H1 (cell line): ENCODE measurements at regions not wholly inside any gene's neighbourhood (a gene's known extent, or its start where the extent isn't known, plus 50 kb on each side); places are given as distances from the start of the nearest gene placed in this dataset.
A peak's percentile ranks its signal among the peaks of the same experiment; 100 is the strongest.

Experiments
- CTCF ChIA-PET: fragments of 300-600 bp; sonication (Branson Sonifier 250); formaldehyde crosslinking; loops from one replicate; lab custom pipeline; 2021; ENCODE audit not compliant: partially characterized antibody; lab: Charles Lee
- POLR2A ChIA-PET: fragments of 300-600 bp; sonication (Branson Sonifier 250); formaldehyde crosslinking; loops from one replicate; lab custom pipeline; 2021; ENCODE audit warnings: inconsistent platforms; ENCODE audit not compliant: partially characterized antibody; lab: Charles Lee
- DNase-seq, 2 experiments: peaks; one replicate each; pipeline versions ENCODE4 v3.0.0 to v3.0.0-alpha.2; 2010 to 2022; ENCODE audit warnings: low spot score in 2 of 2, low read depth in 1 of 2, mixed read lengths in 1 of 2
- FAIRE-seq: peaks from 2 replicates; lab custom pipeline; 2011; peaks lifted over from hg19 to GRCh38; lab: Jason Lieb, UNC
- H2AFZ ChIP-seq: 2 replicates; pipeline ENCODE4 v1.8.1; 2012; ENCODE audit warnings: low read length, inconsistent platforms
- H2AK5ac ChIP-seq: 2 replicates; pipeline ENCODE4 v1.6.1; 2013; ENCODE audit warnings: low read depth, low read length
- H2BK120ac ChIP-seq: replicated peaks from 2 replicates; pipeline ENCODE3; 2013; ENCODE audit warnings: low read depth, low read length, inconsistent platforms
- H2BK12ac ChIP-seq: 2 replicates; pipeline ENCODE4 v1.6.1; 2013; ENCODE audit warnings: low read depth, low read length
- H2BK15ac ChIP-seq: 2 replicates; pipeline ENCODE4 v1.6.1; 2013; ENCODE audit warnings: low read length
- H2BK20ac ChIP-seq: 2 replicates; pipeline ENCODE4 v1.6.1; 2013; ENCODE audit warnings: low read length
- H2BK5ac ChIP-seq: 2 replicates; pipeline ENCODE4 v1.6.1; 2013; ENCODE audit warnings: low read depth, low read length
- H3K14ac ChIP-seq: 2 replicates; pipeline ENCODE4 v1.6.1; 2013; ENCODE audit warnings: inconsistent platforms; ENCODE audit not compliant: insufficient read length
- H3K18ac ChIP-seq: 2 replicates; pipeline ENCODE4 v1.6.1; 2013; ENCODE audit warnings: low read length; ENCODE audit errors: extremely low read depth
- H3K23ac ChIP-seq: 2 replicates; pipeline ENCODE4 v1.6.1; 2013; ENCODE audit warnings: inconsistent platforms; ENCODE audit not compliant: insufficient read length
- H3K23me2 ChIP-seq: 2 replicates; pipeline ENCODE4 v1.6.1; 2013; ENCODE audit warnings: low read depth, low read length
- H3K27ac ChIP-seq: 2 replicates; pipeline ENCODE4 v1.6.1; 2011; ENCODE audit warnings: low read depth, low read length, inconsistent platforms
- H3K27me3 ChIP-seq, 4 experiments: replicated peaks in 1 of 4; 1 replicate in 1 of 4; 2 replicates in 3 of 4; pipeline versions ENCODE4 v1.6.1 to v1.8.1; 2011 to 2013; ENCODE audit warnings: low read length in 3 of 4, mild to moderate bottlenecking in 3 of 4, inconsistent platforms in 2 of 4, mixed read lengths in 2 of 4, moderate library complexity in 1 of 4; ENCODE audit not compliant: control insufficient read depth in 3 of 4, insufficient read depth in 3 of 4; ENCODE audit errors: extremely low read depth in 1 of 4
- H3K36me3 ChIP-seq, 4 experiments: 2 replicates each; pipeline versions ENCODE4 v1.6.1 to v1.8.1; 2011 to 2013; ENCODE audit warnings: mild to moderate bottlenecking in 4 of 4, low read length in 3 of 4, moderate library complexity in 2 of 4, control low read depth in 1 of 4, inconsistent platforms in 1 of 4; ENCODE audit not compliant: insufficient read depth in 4 of 4, control insufficient read depth in 2 of 4
- H3K4ac ChIP-seq: replicated peaks from 2 replicates; pipeline ENCODE3; 2013; ENCODE audit warnings: low read length, low read depth, mixed read lengths, inconsistent platforms; ENCODE audit not compliant: insufficient read length
- H3K4me1 ChIP-seq, 4 experiments: replicated peaks in 1 of 4; 1 replicate in 1 of 4; 2 replicates in 3 of 4; pipeline versions ENCODE4 v1.6.1 to v1.8.1; 2011 to 2013; ENCODE audit warnings: low read length in 3 of 4, inconsistent platforms in 2 of 4, mixed read lengths in 1 of 4; ENCODE audit not compliant: insufficient read depth in 4 of 4, control insufficient read depth in 3 of 4
- H3K4me2 ChIP-seq, 2 experiments: 2 replicates each; pipeline versions ENCODE4 v1.6.1 to v1.8.1; 2011 to 2013; ENCODE audit warnings: low read depth in 2 of 2, low read length in 2 of 2, control low read depth in 1 of 2, inconsistent platforms in 1 of 2, mild to moderate bottlenecking in 1 of 2; ENCODE audit not compliant: insufficient read depth in 1 of 2
- H3K4me3 ChIP-seq, 4 experiments: fragments of 200-600, 300-600 bp in 1 of 4; sonication (generic), shearing (Covaris generic), sonication (Bioruptor Twin) in 1 of 4; 2 replicates each; pipeline versions ENCODE4 v1.5.1 to v1.8.1; 2011 to 2016; ENCODE audit warnings: low read length in 4 of 4, low read depth in 3 of 4, control low read depth in 2 of 4, inconsistent platforms in 2 of 4, mild to moderate bottlenecking in 2 of 4, mixed read lengths in 1 of 4, moderate library complexity in 1 of 4; ENCODE audit not compliant: insufficient read depth in 2 of 4; ENCODE audit errors: extremely low read depth in 1 of 4
- H3K56ac ChIP-seq: replicated peaks from 2 replicates; pipeline ENCODE3; 2013; ENCODE audit warnings: low read depth, mild to moderate bottlenecking, mixed read lengths, low read length, inconsistent platforms; ENCODE audit not compliant: insufficient read length
- H3K79me1 ChIP-seq: 2 replicates; pipeline ENCODE4 v1.6.1; 2013; ENCODE audit warnings: low read depth, low read length, control low read depth
- H3K79me2 ChIP-seq, 2 experiments: 2 replicates each; pipeline versions ENCODE4 v1.6.1 to v1.8.1; 2012 to 2013; ENCODE audit warnings: low read length in 2 of 2, mild to moderate bottlenecking in 2 of 2, inconsistent platforms in 1 of 2; ENCODE audit not compliant: insufficient read depth in 2 of 2, control insufficient read depth in 1 of 2
- H3K9ac ChIP-seq, 4 experiments: replicated peaks in 1 of 4; 1 replicate in 1 of 4; 2 replicates in 3 of 4; pipeline versions ENCODE4 v1.6.1 to v1.8.1; 2011 to 2013; ENCODE audit warnings: low read depth in 3 of 4, low read length in 3 of 4, control low read depth in 2 of 4, mild to moderate bottlenecking in 2 of 4, moderate library complexity in 2 of 4, inconsistent platforms in 1 of 4; ENCODE audit errors: extremely low read depth in 1 of 4
- H3K9me3 ChIP-seq, 2 experiments: 2 replicates each; pipeline versions ENCODE4 v1.6.1 to v1.8.1; 2012 to 2013; ENCODE audit warnings: mild to moderate bottlenecking in 2 of 2, moderate library complexity in 2 of 2, control low read depth in 1 of 2, inconsistent platforms in 1 of 2, low read depth in 1 of 2, low read length in 1 of 2, mixed read lengths in 1 of 2; ENCODE audit not compliant: insufficient read depth in 2 of 2
- H4K20me1 ChIP-seq, 2 experiments: replicated peaks in 1 of 2; 2 replicates each; pipeline versions ENCODE3 to v1.8.1; 2011 to 2013; ENCODE audit warnings: inconsistent platforms in 2 of 2, low read length in 2 of 2, mild to moderate bottlenecking in 1 of 2; ENCODE audit not compliant: insufficient read depth in 2 of 2, control insufficient read depth in 1 of 2
- H4K5ac ChIP-seq: 2 replicates; pipeline ENCODE4 v1.6.1; 2013; ENCODE audit warnings: low read length, low read depth, mixed read lengths, inconsistent platforms; ENCODE audit not compliant: insufficient read length
- H4K8ac ChIP-seq: 2 replicates; pipeline ENCODE4 v1.8.0; 2013; ENCODE audit warnings: mild to moderate bottlenecking, moderate library complexity, low read length, inconsistent platforms; ENCODE audit not compliant: insufficient read depth; ENCODE audit errors: extremely low read depth
- H4K91ac ChIP-seq: replicated peaks from 2 replicates; pipeline ENCODE3; 2013; ENCODE audit warnings: low read length, mixed read lengths, inconsistent platforms; ENCODE audit not compliant: insufficient read length
- CHD1 ChIP-seq: IDR thresholded peaks from 2 replicates; pipeline ENCODE4 v1.6.1; 2012; ENCODE audit warnings: low read depth, low read length, improper control_type of control experiment
- KDM5A ChIP-seq: fragments of 200-600 bp; IDR thresholded peaks from 2 replicates; pipeline ENCODE4 v1.7.1; 2012; ENCODE audit warnings: mild to moderate bottlenecking, low read length, inconsistent platforms, mixed read lengths
- SIN3A ChIP-seq, 2 experiments: IDR thresholded peaks in 1 of 2; conservative IDR thresholded peaks in 1 of 2; 2 replicates each; pipeline ENCODE4 v1.6.1; 2011 to 2012; ENCODE audit warnings: low read length in 2 of 2, improper control_type of control experiment in 1 of 2, low read depth in 1 of 2, mild to moderate bottlenecking in 1 of 2
- SIRT6 ChIP-seq: IDR thresholded peaks from one replicate; pipeline ENCODE4 v1.7.1; 2012; ENCODE audit warnings: low read length, inconsistent platforms
- SP4 ChIP-seq: IDR thresholded peaks from 2 replicates; pipeline ENCODE4 v1.6.1; 2012; ENCODE audit warnings: low read length, inconsistent platforms
- SUZ12 ChIP-seq: fragments of 200-600 bp; sonication (generic); IDR thresholded peaks from 2 replicates; pipeline ENCODE4 v1.6.1; 2012; ENCODE audit warnings: mild to moderate bottlenecking, inconsistent platforms, low read length, moderate library complexity, mixed read lengths
- TAF7 ChIP-seq: optimal IDR thresholded peaks from 2 replicates; pipeline ENCODE3; 2011; ENCODE audit warnings: low read depth, mild to moderate bottlenecking, inconsistent platforms, low read length, moderate library complexity, borderline replicate concordance
- WGBS, 2 experiments: shearing (Covaris generic) in 1 of 2; methylation state at CpG; one replicate each; pipeline versions ENCODE4 v1.1.6 to v1.1.7; 2013 to 2015; ENCODE audit warnings: low lambda C conversion rate in 2 of 2, mixed read lengths in 2 of 2, inconsistent platforms in 1 of 2, low coverage in 1 of 2, missing lambda C conversion rate in 1 of 2; ENCODE audit not compliant: insufficient replicate concordance in 2 of 2, insufficient coverage in 1 of 2, insufficient read length in 1 of 2; ENCODE audit errors: extremely low coverage in 1 of 2, missing lambda C conversion rate in 1 of 2; 5-methylcytosine and 5-hydroxymethylcytosine counted together

DNA sequence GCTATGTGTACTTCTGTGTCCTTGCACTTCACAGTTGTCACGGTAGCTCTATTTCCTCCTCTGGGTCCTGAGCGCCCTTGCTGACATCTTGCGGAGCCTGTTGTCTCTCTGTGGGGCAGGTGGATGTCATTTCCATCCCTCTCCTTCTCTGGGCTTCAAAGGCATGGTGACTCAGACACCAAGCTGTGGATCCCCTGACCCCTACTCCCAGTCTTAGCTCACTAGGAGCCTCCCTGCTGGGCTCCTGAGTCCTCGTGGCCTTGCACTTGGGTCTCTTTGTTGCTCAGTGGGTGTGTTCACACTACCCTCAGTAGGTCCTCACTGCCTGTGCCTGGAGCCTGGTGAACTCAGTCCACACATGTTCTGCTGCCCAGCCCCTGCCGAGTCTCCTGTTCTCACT is 100.3 kb upstream of the PAX2 start:
- H3K27me3 ChIP-seq: peaks cover 0 to 5% (median 2%) of the 10 kb centered on the region in 4 experiments; a peak in 1 of 7 replicates
- H2AK5ac ChIP-seq: peak overlapping the region; percentile 84
- H2AFZ ChIP-seq: no peak overlapping the region
- H2BK20ac ChIP-seq: peak overlapping the region; percentile 8
- H3K14ac ChIP-seq: no peak overlapping the region
- H4K91ac ChIP-seq: no peak overlapping the region
- ChIA-PET POLR2A (interaction anchor here (0.8 kb wide), 1 partner anchor 15 kb away, joined by 4 read pairs; no protein-coding TSS in a partner anchor), CTCF (interaction anchor here (0.6 to 4.8 kb wide), 12 partner anchors 10 to 497 kb away, joined by 3 to 26 read pairs (median 3); no protein-coding TSS in a partner anchor)
- no peak overlapping the region for H3K4me3 ChIP-seq
- no peak overlapping the region for H4K8ac ChIP-seq
- H3K56ac ChIP-seq: no peak overlapping the region
- H3K9ac ChIP-seq: no peak overlapping the region
- no peaks in the 10 kb centered on the region for H3K79me2 ChIP-seq
- no peaks in the 10 kb centered on the region for H3K9me3 ChIP-seq
- no peak overlapping the region for H4K5ac ChIP-seq
- H3K4me2 ChIP-seq: peak overlapping the region in 1 of 2 experiments; percentile 13; a peak in 1 of 4 replicates
- H2BK120ac ChIP-seq: no peak overlapping the region
- 84% methylated on average over 5 of the region's 5 CpGs; no CpG with 5 or more reads in 1 of the 2 experiments for WGBS, 2 experiments
- H3K23me2 ChIP-seq: peaks cover 1% of the 10 kb centered on the region; the same call in 1 of the 2 replicates
- H3K23ac ChIP-seq: no peak overlapping the region
- no peaks in the 10 kb centered on the region; the same call in 1 of the 2 replicates for H3K79me1 ChIP-seq
- H3K4ac ChIP-seq: peak overlapping the region; percentile 7
- DNase-seq (no peak), FAIRE-seq (no peak)
- no peaks in the 10 kb centered on the region for H3K36me3 ChIP-seq
- H4K20me1 ChIP-seq: no peaks in the 10 kb centered on the region
- peaks cover 3 to 29% (median 19%) of the 10 kb centered on the region in 4 experiments; a peak in 5 of 7 replicates for H3K4me1 ChIP-seq
- peak overlapping the region; percentile 15; the same call in 1 of the 2 replicates for H2BK5ac ChIP-seq
- H2BK12ac ChIP-seq: peak overlapping the region; percentile 82; the same call in 1 of the 2 replicates
- H2BK15ac ChIP-seq: peak overlapping the region; percentile 21
- H3K27ac ChIP-seq: no peak overlapping the region
- no peak overlapping the region for H3K18ac ChIP-seq
- TF ChIP-seq SIN3A (conservative IDR thresholded peaks at IDR 0.05 in 1 of 2, IDR thresholded peaks at IDR 0.05 in 1 of 2; ENCODE audit: low read depth in 1 of 2, low read length in 2 of 2) (no peak), SUZ12 (no peak), SP4 (no peak), TAF7 (no peak), KDM5A (no peak), CHD1 (no peak), SIRT6 (no peak)
